HCT116 (cell line): ENCODE measurements at regions not wholly inside any gene's neighbourhood (a gene's known extent, or its start where the extent isn't known, plus 50 kb on each side); places are given as distances from the start of the nearest gene placed in this dataset.
"Not testable (repeated sequence)": the region's sequence is repeated elsewhere in the genome, so short reads cannot be mapped to it uniquely, and the experiment has no call there.

Source experiments
- ATAC-seq: fragments of 200-7000 bp; cut with Tn5 transposase; 2 replicates; pipeline ENCODE4 v1.9.1; 2020; ENCODE audit warnings: mild to moderate bottlenecking, moderate library complexity
- BruUV-seq: library from RNA; stranded (reverse); fragments of 400-500 nt; replicated peaks from 2 replicates; lab custom pipeline; 2021; lab: Mats Ljungman, UMichigan
- CTCF ChIA-PET: fragments of 300-600 bp; sonication (Branson Sonifier 250); formaldehyde crosslinking; loops from one replicate; lab custom pipeline; 2021; ENCODE audit warnings: antibody characterized with exemption; lab: Charles Lee
- POLR2A ChIA-PET: fragments of 300-600, 350-600 bp; sonication (Branson Sonifier 250); formaldehyde crosslinking; loops from one replicate; lab custom pipeline; 2021; ENCODE audit warnings: antibody characterized with exemption; lab: Charles Lee
- RAD21 ChIA-PET, 2 experiments: fragments of 300-600 bp; sonication (Branson Sonifier 250); formaldehyde crosslinking; loops; one replicate each; lab custom pipeline; 2023; ENCODE audit warnings: low total read pairs in 2 of 2; ENCODE audit not compliant: uncharacterized antibody in 2 of 2, unreplicated experiment in 2 of 2, low non-redundant PET in 1 of 2; lab: Charles Lee
- DNase-seq: peaks from one replicate; pipeline ENCODE4 v3.0.0-alpha.2; 2010; ENCODE audit warnings: low read depth, low spot score
- H2AFZ ChIP-seq: fragments of 200-600 bp; shearing (Covaris generic), sonication (generic); 2 replicates; pipeline ENCODE4 v1.6.1; 2017; ENCODE audit warnings: low read depth, mixed run types, mixed read lengths, antibody characterized with exemption, low read length; ENCODE audit not compliant: poor library complexity, severe bottlenecking
- H3K27ac ChIP-seq: 2 replicates; pipeline ENCODE4 v1.5.1; 2012; ENCODE audit warnings: low read depth, low read length
- H3K27me3 ChIP-seq: fragments of 200-600 bp; sonication (generic); 2 replicates; pipeline ENCODE4 v1.6.1; 2016; ENCODE audit warnings: mixed run types, low read length, mixed read lengths; ENCODE audit not compliant: insufficient read depth
- H3K36me3 ChIP-seq, 2 experiments: fragments of 200-500 bp in 1 of 2; fragments of 200-600 bp in 1 of 2; sonication (Bioruptor generic) in 1 of 2; sonication (generic) in 1 of 2; 2 replicates each; pipeline versions ENCODE4 v1.5.1 to v1.6.1; 2014 to 2016; ENCODE audit warnings: low read length in 2 of 2, inconsistent platforms in 1 of 2, mixed read lengths in 1 of 2, mixed run types in 1 of 2; ENCODE audit not compliant: insufficient read depth in 2 of 2, control insufficient read depth in 1 of 2
- H3K4me1 ChIP-seq, 2 experiments: fragments of 200-600 bp in 1 of 2; sonication (generic) in 1 of 2; 2 replicates each; pipeline versions ENCODE4 v1.5.1 to v1.6.1; 2012 to 2017; ENCODE audit warnings: low read length in 2 of 2, inconsistent platforms in 1 of 2, mild to moderate bottlenecking in 1 of 2, mixed read lengths in 1 of 2, mixed run types in 1 of 2, moderate library complexity in 1 of 2; ENCODE audit not compliant: insufficient read depth in 2 of 2, control insufficient read depth in 1 of 2
- H3K4me2 ChIP-seq: fragments of 200-600 bp; sonication (generic); 2 replicates; pipeline ENCODE4 v1.6.1; 2017; ENCODE audit warnings: mixed run types, low read length, mixed read lengths
- H3K4me3 ChIP-seq, 2 experiments: fragments of 200-600 bp in 1 of 2; sonication (generic) in 1 of 2; replicated peaks in 1 of 2; 2 replicates each; pipeline ENCODE4 v1.5.1; 2011 to 2016; ENCODE audit warnings: low read length in 2 of 2, control low read depth in 1 of 2, low read depth in 1 of 2, mild to moderate bottlenecking in 1 of 2, mixed read lengths in 1 of 2, mixed run types in 1 of 2
- H3K79me2 ChIP-seq: fragments of 200-600 bp; sonication (generic); 2 replicates; pipeline ENCODE4 v1.6.1; 2017; ENCODE audit warnings: mild to moderate bottlenecking, mixed run types, low read length, moderate library complexity, mixed read lengths; ENCODE audit not compliant: insufficient read depth
- H3K9ac ChIP-seq: fragments of 200-600 bp; sonication (generic); 2 replicates; pipeline ENCODE4 v1.6.1; 2016; ENCODE audit warnings: low read length, mixed read lengths
- H3K9me2 ChIP-seq: fragments of 200-600 bp; sonication (generic), shearing (Covaris generic); 2 replicates; pipeline ENCODE4 v1.6.1; 2017; ENCODE audit warnings: mixed run types, mild to moderate bottlenecking, moderate library complexity; ENCODE audit not compliant: insufficient read depth
- H3K9me3 ChIP-seq, 2 experiments: fragments of 200-500 bp in 1 of 2; fragments of 200-600 bp in 1 of 2; sonication (Bioruptor generic) in 1 of 2; sonication (generic) in 1 of 2; 2 replicates each; pipeline ENCODE4 v1.6.1; 2014 to 2017; ENCODE audit warnings: low read length in 2 of 2, mixed read lengths in 2 of 2, inconsistent platforms in 1 of 2, low read depth in 1 of 2, mild to moderate bottlenecking in 1 of 2, mixed run types in 1 of 2, moderate library complexity in 1 of 2; ENCODE audit not compliant: control insufficient read depth in 1 of 2, insufficient read depth in 1 of 2
- H4K20me1 ChIP-seq: fragments of 200-600 bp; sonication (generic), shearing (Covaris generic); 2 replicates; pipeline ENCODE4 v1.6.1; 2017; ENCODE audit warnings: mixed run types, mild to moderate bottlenecking, moderate library complexity; ENCODE audit not compliant: insufficient read depth
- CBX3 ChIP-seq: IDR thresholded peaks from 2 replicates; pipeline ENCODE4 v1.6.1; 2012; ENCODE audit warnings: low read depth
- CEBPB ChIP-seq: IDR thresholded peaks from 2 replicates; pipeline ENCODE4 v1.6.1; 2012; ENCODE audit warnings: low read depth
- EGR1 ChIP-seq: IDR thresholded peaks from 2 replicates; pipeline ENCODE4 v1.6.1; 2012; ENCODE audit warnings: low read depth
- EZH2phosphoT487 ChIP-seq: fragments of 200-600 bp; IDR thresholded peaks from 2 replicates; pipeline ENCODE4 v1.6.1; 2018; ENCODE audit warnings: antibody characterized with exemption, borderline replicate concordance
- FOSL1 ChIP-seq: IDR thresholded peaks from 2 replicates; pipeline ENCODE4 v1.6.1; 2012; ENCODE audit warnings: low read depth
- JUND ChIP-seq: IDR thresholded peaks from 2 replicates; pipeline ENCODE4 v1.6.1; 2012
- POLR2AphosphoS5 ChIP-seq: IDR thresholded peaks from 2 replicates; pipeline ENCODE4 v1.6.1; 2011; ENCODE audit warnings: mild to moderate bottlenecking, low read depth, low read length, moderate library complexity
- RAD21 ChIP-seq: IDR thresholded peaks from 2 replicates; pipeline ENCODE4 v1.6.1; 2012; ENCODE audit warnings: low read depth, mild to moderate bottlenecking
- SP1 ChIP-seq: IDR thresholded peaks from 2 replicates; pipeline ENCODE4 v1.6.1; 2012; ENCODE audit warnings: low read depth
- TCF7L2 ChIP-seq: IDR thresholded peaks from 2 replicates; pipeline ENCODE4 v1.7.0; 2011; ENCODE audit warnings: borderline replicate concordance, inconsistent platforms; ENCODE audit not compliant: insufficient read depth, insufficient read length; ENCODE audit errors: extremely low read depth
- YY1 ChIP-seq: IDR thresholded peaks from 2 replicates; pipeline ENCODE4 v1.6.1; 2011; ENCODE audit warnings: low read length, low read depth, moderate library complexity, mild to moderate bottlenecking; ENCODE audit not compliant: insufficient replicate concordance; ENCODE audit errors: extremely low read depth
- ZFX ChIP-seq: fragments of 450-650 bp; IDR thresholded peaks from 2 replicates; pipeline ENCODE4 v1.6.1; 2017
- ZNF274 ChIP-seq: fragments of 200-500 bp; sonication (Bioruptor generic); IDR thresholded peaks from 2 replicates; pipeline ENCODE4 v1.6.1; 2014; ENCODE audit warnings: mild to moderate bottlenecking, low read depth, low read length, inconsistent platforms
- intact Hi-C: fragments of 100-400 bp; cut with micrococcal nuclease; formaldehyde crosslinking; loops from 2 replicates; pipeline ENCODE4 v1.10.0; 2022
- TF ChIP-seq, protein P1 (sequence below): IDR thresholded peaks from 2 replicates; pipeline ENCODE4 v1.6.1; 2012; ENCODE audit warnings: low read depth
- TF ChIP-seq, protein P2 (sequence below): IDR thresholded peaks from 2 replicates; pipeline ENCODE4 v1.6.1; 2012
- TF ChIP-seq, protein P3 (sequence below): IDR thresholded peaks from 2 replicates; pipeline ENCODE4 v1.6.1; 2012

DNA sequence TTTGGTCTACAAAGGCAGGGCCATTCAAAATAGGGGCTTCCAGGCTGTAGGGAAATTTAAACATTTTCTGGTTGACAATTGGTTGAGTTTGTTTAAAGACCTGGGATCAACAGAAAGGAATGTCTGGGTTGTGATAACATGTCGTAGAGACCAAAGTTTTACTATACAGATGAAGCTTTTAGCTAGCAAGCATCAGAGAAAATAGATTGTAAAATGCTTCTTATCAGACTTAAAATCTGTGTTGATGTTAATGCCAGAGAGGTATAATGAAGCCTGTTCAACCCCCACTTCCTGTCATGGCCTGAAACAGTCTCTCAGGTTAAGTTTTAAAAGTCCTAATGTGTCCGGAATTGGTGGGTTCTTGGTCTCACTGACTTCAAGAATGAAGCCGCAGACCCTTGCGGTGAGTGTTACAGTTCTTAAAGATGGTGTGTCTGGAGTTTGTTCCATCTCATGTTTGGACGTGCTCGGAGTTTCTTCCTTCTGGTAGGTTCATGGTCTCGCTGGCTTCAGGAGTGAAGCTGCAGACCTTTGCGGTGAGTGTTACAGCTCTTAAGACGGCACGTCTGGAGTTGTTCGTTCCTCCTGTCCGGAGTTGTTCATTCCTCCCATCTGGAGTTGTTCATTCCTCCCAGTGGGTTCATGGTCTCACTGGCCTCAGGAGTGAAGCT is 86.5 kb upstream of the HMCN1 start:
- H3K36me3 ChIP-seq, RAD21 ChIA-PET, BruUV-seq, H3K27me3 ChIP-seq, ATAC-seq, CTCF ChIA-PET, POLR2A ChIA-PET, intact Hi-C loops, H3K27ac ChIP-seq, H2AFZ ChIP-seq, H3K79me2 ChIP-seq, H3K4me2 ChIP-seq, H3K4me3 ChIP-seq, H3K9me2 ChIP-seq, H4K20me1 ChIP-seq, H3K9ac ChIP-seq, DNase-seq, H3K9me3 ChIP-seq: not testable (repeated sequence)
- H3K4me1 ChIP-seq: peaks cover 13 to 30% of the 10 kb centered on the region in 2 experiments; a peak in 3 of 4 replicates

DNA sequence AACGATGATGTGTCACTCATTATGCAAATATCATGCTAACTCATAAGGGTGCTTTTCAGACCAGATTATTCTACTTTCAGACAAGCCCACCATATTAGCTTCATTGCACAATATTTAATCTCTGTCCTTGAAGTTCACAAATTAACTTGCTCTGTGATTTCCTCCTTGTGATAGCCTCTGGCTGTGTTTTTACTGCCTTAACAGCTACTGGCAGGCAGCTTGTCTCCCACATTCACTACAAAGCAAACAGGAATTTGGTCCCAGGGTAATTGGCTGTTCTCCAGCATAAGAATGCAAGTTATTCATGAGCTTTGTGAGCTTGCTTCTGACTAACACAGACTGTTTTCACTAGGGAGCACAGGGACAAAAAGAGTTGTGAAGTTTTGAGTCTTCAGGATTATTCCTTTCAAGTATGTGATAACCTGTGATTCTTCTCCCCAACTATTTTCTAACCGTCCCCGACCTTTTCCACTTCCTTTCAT is 87.9 kb upstream of the HMCN1 start:
- DNase-seq (peak; percentile 78), ATAC-seq (peak; percentile 85)
- intact Hi-C loops: no loop called here
- ChIA-PET POLR2A (interaction anchor here (0.9 kb wide), 1 partner anchor 329 kb away, joined by 3 read pairs; the partner anchor contains the start of gene IVNS1ABP), RAD21 (interaction anchor here in 1 of 2 experiments (0.5 kb wide), 1 partner anchor 52 kb away, joined by 3 read pairs; no protein-coding TSS in a partner anchor), CTCF (interaction anchor here (1.3 to 1.9 kb wide), 2 partner anchors 35 to 50 kb away, joined by 3 to 11 read pairs; no protein-coding TSS in a partner anchor)
- H3K9me3 ChIP-seq: peaks cover 0 to 5% of the 10 kb centered on the region in 2 experiments; a peak in 2 of 4 replicates
- peaks cover 13 to 30% of the 10 kb centered on the region in 2 experiments; a peak in 3 of 4 replicates for H3K4me1 ChIP-seq
- H3K4me2 ChIP-seq: peak overlapping the region; percentile 67
- H3K79me2 ChIP-seq: no peaks in the 10 kb centered on the region
- H2AFZ ChIP-seq: peak overlapping the region; percentile 89
- no peaks in the 10 kb centered on the region for H4K20me1 ChIP-seq
- peak overlapping the region; percentile 9; the same call in 1 of the 2 replicates for H3K9ac ChIP-seq
- H3K36me3 ChIP-seq: no peaks in the 10 kb centered on the region
- TF ChIP-seq POLR2AphosphoS5 (peak; percentile 36; the same call in 1 of the 2 replicates), CEBPB (peak; percentile 80), TCF7L2 (peak; percentile 77), YY1 (peak; percentile 60), ZFX (no peak), EZH2phosphoT487 (no peak), RAD21 (0 out of 2 replicates have a peak, but pooled peaks have one; percentile 7), SP1 (peak; percentile 51), FOSL1 (peak; percentile 38; the same call in 1 of the 2 replicates), JUND (peak; percentile 38; the same call in 1 of the 2 replicates), CBX3 (peak; percentile 55; the same call in 1 of the 2 replicates), EGR1 (no peak), ZNF274 (no peak)
- TF ChIP-seq, protein P1, sequence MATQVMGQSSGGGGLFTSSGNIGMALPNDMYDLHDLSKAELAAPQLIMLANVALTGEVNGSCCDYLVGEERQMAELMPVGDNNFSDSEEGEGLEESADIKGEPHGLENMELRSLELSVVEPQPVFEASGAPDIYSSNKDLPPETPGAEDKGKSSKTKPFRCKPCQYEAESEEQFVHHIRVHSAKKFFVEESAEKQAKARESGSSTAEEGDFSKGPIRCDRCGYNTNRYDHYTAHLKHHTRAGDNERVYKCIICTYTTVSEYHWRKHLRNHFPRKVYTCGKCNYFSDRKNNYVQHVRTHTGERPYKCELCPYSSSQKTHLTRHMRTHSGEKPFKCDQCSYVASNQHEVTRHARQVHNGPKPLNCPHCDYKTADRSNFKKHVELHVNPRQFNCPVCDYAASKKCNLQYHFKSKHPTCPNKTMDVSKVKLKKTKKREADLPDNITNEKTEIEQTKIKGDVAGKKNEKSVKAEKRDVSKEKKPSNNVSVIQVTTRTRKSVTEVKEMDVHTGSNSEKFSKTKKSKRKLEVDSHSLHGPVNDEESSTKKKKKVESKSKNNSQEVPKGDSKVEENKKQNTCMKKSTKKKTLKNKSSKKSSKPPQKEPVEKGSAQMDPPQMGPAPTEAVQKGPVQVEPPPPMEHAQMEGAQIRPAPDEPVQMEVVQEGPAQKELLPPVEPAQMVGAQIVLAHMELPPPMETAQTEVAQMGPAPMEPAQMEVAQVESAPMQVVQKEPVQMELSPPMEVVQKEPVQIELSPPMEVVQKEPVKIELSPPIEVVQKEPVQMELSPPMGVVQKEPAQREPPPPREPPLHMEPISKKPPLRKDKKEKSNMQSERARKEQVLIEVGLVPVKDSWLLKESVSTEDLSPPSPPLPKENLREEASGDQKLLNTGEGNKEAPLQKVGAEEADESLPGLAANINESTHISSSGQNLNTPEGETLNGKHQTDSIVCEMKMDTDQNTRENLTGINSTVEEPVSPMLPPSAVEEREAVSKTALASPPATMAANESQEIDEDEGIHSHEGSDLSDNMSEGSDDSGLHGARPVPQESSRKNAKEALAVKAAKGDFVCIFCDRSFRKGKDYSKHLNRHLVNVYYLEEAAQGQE: no peak
- TF ChIP-seq, protein P2, sequence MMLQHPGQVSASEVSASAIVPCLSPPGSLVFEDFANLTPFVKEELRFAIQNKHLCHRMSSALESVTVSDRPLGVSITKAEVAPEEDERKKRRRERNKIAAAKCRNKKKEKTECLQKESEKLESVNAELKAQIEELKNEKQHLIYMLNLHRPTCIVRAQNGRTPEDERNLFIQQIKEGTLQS: no peak
- TF ChIP-seq, protein P3, sequence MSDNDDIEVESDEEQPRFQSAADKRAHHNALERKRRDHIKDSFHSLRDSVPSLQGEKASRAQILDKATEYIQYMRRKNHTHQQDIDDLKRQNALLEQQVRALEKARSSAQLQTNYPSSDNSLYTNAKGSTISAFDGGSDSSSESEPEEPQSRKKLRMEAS: no peak
- peak overlapping the region in 1 of 2 experiments; percentile 39; a peak in 3 of 4 replicates for H3K4me3 ChIP-seq
- no TSS peak for BruUV-seq
- peak overlapping the region; percentile 33; the same call in 1 of the 2 replicates for H3K27ac ChIP-seq
- H3K9me2 ChIP-seq: no peaks in the 10 kb centered on the region
- no peaks in the 10 kb centered on the region for H3K27me3 ChIP-seq
